Fibroblast of mammary gland (primary cell): ENCODE measurements at regions not wholly inside any gene's neighbourhood (a gene's known extent, or its start where the extent isn't known, plus 50 kb on each side); places are given as distances from the start of the nearest gene placed in this dataset.

Source experiments
- DNase-seq: peaks from one replicate; pipeline ENCODE4 v3.0.0-alpha.2; 2010; ENCODE audit warnings: low read depth
- H3K4me3 ChIP-seq: 2 replicates; pipeline ENCODE4 v1.5.1; 2011; ENCODE audit warnings: low read depth, mild to moderate bottlenecking, low read length, moderate library complexity; ENCODE audit not compliant: control insufficient read depth
- CTCF ChIP-seq: conservative IDR thresholded peaks from 2 replicates; pipeline ENCODE4 v1.5.1; 2011; ENCODE audit warnings: low read depth, low read length, inconsistent platforms; ENCODE audit not compliant: control insufficient read depth, insufficient read depth

DNA sequence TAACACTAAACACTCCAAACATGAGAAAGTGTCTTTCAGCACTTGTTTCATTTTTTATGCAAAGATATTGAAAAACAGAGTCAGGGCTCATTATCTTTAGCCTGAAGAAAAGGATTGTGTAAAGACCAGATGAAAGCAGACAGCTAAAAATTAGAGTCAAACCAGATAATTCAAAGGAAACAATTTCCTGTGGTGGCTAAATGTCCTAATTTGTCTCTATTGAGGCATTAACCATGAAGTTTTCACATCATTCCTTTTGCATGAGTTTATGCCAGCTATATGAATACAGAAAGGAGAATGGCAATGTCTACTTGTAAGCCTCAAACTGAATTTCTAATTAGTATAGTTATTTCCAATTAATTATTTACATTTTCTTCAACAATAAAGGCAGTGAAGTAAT is 338.5 kb downstream of the FSCB start:
- no peak for DNase-seq
- no peak overlapping the region for H3K4me3 ChIP-seq
- no peak for TF ChIP-seq CTCF

DNA sequence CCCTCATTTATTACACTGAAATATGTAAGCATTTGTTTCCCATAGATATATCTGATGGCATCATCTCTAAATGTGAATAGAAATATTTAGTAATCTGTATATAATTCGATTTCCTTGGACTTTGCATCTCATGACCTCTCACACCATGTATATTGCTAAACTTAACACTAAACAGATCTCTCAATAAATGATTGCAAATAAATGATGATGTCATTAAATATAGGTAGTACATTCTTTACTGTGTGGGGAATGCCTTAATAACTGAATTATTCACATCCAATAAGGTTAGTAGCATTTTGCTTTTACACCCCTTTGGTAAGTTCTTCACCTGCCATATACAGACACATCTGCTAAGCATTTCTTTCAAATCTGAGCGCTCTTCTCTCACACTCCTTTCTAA is 340.5 kb downstream of the FSCB start:
- no peak overlapping the region for H3K4me3 ChIP-seq
- no peak for DNase-seq
- TF ChIP-seq CTCF = no peak

DNA sequence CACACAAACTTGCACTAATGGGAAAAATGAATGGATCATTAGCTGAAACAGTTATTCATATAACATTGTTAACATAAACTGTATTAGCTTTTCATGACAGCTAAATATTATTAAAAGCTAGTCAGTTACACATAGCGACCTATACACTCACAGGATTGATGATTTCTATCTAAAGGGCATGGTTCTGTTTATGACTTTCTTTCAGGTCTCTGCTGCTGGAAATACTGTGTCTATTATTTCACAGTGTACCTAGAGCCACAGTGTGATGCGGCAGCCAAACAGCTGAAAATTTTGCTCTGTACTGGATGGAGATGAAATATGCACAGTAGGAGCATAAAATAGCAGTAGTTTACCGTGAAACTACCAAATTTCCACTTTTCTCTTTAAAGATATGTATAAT is 341.1 kb downstream of the FSCB start:
- no peak for DNase-seq
- no peak for TF ChIP-seq CTCF
- no peak overlapping the region for H3K4me3 ChIP-seq

DNA sequence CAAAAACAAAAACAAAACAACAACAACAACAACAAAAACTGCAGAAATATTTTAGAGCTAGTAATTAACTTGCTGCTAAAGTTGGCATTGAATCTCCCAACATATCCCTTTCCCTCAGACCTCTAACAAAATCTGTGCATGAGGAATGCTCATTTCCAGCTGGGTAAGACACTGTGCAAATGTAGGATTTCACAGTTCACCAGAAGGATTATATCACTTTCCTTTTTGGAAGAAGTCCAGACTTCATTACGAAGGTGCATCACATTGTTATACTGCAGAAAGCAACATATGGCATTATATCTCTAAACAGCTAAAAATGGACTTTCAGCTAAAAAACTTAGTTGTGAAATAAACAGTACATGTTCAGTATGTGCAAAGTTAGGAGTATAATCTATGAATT is 341.8 kb downstream of the FSCB start:
- H3K4me3 ChIP-seq = no peak overlapping the region
- DNase-seq = no peak
- TF ChIP-seq CTCF = no peak

GRCh38 chr14:44163946-44164345 is 343.1 kb downstream of the FSCB start:
- no peak overlapping the region for H3K4me3 ChIP-seq
- TF ChIP-seq CTCF = no peak
- no peak for DNase-seq

DNA sequence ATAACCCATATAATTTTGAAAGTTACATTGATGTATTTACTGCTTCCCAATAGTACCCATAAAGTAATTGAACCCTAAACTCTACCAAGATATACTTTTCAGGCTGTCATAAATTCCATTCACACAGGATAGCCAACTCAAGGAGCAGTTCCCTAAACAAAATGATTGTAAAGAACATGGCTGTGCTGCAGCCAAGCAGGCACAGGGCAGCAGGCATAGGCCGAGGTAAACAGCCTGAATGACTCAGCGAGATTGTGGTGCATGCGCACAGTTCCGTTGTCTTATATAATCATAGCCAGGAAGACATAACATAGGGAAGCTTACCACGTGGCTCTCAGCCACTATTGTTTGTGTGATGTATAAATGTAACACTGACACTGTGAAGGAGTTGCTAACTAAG is 344.9 kb downstream of the FSCB start:
- H3K4me3 ChIP-seq = no peak overlapping the region
- TF ChIP-seq CTCF = no peak
- no peak for DNase-seq

DNA sequence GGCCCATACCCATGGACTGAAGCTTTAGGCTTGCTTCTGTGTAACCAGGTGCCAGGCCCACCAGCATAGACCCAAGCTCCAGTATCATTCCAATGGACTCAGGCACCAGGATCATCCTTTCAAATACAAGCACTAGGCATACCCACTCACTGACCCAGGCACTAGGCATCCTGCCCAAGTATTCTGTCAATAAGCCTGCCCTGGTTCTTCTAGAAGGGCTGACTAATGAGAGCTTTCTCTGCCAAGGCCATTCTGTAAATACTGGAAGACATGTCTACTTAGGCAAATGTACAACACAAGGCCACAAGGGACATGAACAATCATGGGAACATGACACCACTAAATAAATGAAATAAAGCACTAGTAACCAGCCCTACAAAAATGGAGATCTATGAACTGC is 352.2 kb downstream of the FSCB start:
- no peak overlapping the region for H3K4me3 ChIP-seq
- TF ChIP-seq CTCF = no peak
- no peak for DNase-seq
